ENCODE measurements at regions not wholly inside any gene's neighbourhood (a gene's known extent, or its start where the extent isn't known, plus 50 kb on each side); places are given as distances from the start of the nearest gene placed in this dataset.

GRCh38 chr5:93325946-93326345 lies 255.1 kb downstream of the NR2F1-AS1 start:
- intact Hi-C loops (cut with DNase I) = no loop called here
- no peak overlapping the region for H3K4me3 ChIP-seq (replicated peaks in 1 of 3)
- TF ChIP-seq POLR2A (IDR thresholded peaks at IDR 0.05) (no peak), CTCF (IDR thresholded peaks at IDR 0.05) (no peak)

GRCh38 chr5:93322974-93323860 lies 257.8 kb downstream of the NR2F1-AS1 start:
- no peak for DNase-seq
- intact Hi-C loops (cut with DNase I) = no loop called here
- TF ChIP-seq POLR2A (IDR thresholded peaks at IDR 0.05) = no peak
- no peak for TF ChIP-seq CTCF (IDR thresholded peaks at IDR 0.05)
- 84 to 93% methylated on average over 8 of the region's 8 CpGs for WGBS, 2 donors
- Histone ChIP-seq H3K27ac (no peak overlapping the region), H3K4me1 (no peaks in the 10 kb centered on the region), H3K9me3 (no peaks in the 10 kb centered on the region), H3K27me3 (no peaks in the 10 kb centered on the region), H3K4me3 (replicated peaks in 1 of 3) (no peak overlapping the region), H3K36me3 (no peaks in the 10 kb centered on the region)

More at GRCh38 chr5:93325946-93326345, 255.1 kb downstream of the NR2F1-AS1 start:
- 94 to 97% methylated on average over 9 of the region's 9 CpGs for WGBS, 2 donors
- DNase-seq = no peak
- Histone ChIP-seq H3K27me3 (no peaks in the 10 kb centered on the region), H3K9me3 (no peaks in the 10 kb centered on the region), H3K4me1 (no peaks in the 10 kb centered on the region), H3K36me3 (no peaks in the 10 kb centered on the region), H3K27ac (no peak overlapping the region)

GRCh38 chr5:93320920-93321445 lies 260.0 kb downstream of the NR2F1-AS1 start:
- no peaks in the 10 kb centered on the region for H3K9me3 ChIP-seq

GRCh38 chr5:93313672-93314071 lies 267.3 kb downstream of the NR2F1-AS1 start:
- no peak overlapping the region for H3K4me3 ChIP-seq (replicated peaks in 1 of 3)
- no peaks in the 10 kb centered on the region for H3K36me3 ChIP-seq
- intact Hi-C loops (cut with DNase I) = no loop called here

More at GRCh38 chr5:93320920-93321445, 260.0 kb downstream of the NR2F1-AS1 start:
- Histone ChIP-seq H3K36me3 (no peaks in the 10 kb centered on the region), H3K27ac (no peak overlapping the region), H3K4me1 (no peaks in the 10 kb centered on the region), H3K4me3 (replicated peaks in 1 of 3) (no peak overlapping the region), H3K27me3 (no peaks in the 10 kb centered on the region)
- TF ChIP-seq POLR2A (IDR thresholded peaks at IDR 0.05) = no peak
- TF ChIP-seq CTCF (IDR thresholded peaks at IDR 0.05) = no peak
- no peak for DNase-seq
- 82 to 96% methylated on average over 3 of the region's 3 CpGs for WGBS, 2 donors
- intact Hi-C loops (cut with DNase I) = no loop called here

More at GRCh38 chr5:93313672-93314071, 267.3 kb downstream of the NR2F1-AS1 start:
- H3K4me1 ChIP-seq = no peaks in the 10 kb centered on the region
- H3K9me3 ChIP-seq = no peaks in the 10 kb centered on the region
- no peaks in the 10 kb centered on the region for H3K27me3 ChIP-seq
- TF ChIP-seq POLR2A (IDR thresholded peaks at IDR 0.05) (no peak), CTCF (IDR thresholded peaks at IDR 0.05) (no peak)
- DNase-seq = no peak
- H3K27ac ChIP-seq = no peak overlapping the region

All from thyroid gland (tissue), 4 donors.